GM23338 (cell line): ENCODE measurements at regions not wholly inside any gene's neighbourhood (a gene's known extent, or its start where the extent isn't known, plus 50 kb on each side); places are given as distances from the start of the nearest gene placed in this dataset.

Source experiments
- CTCF ChIP-seq, 2 experiments: fragments of 200-600 bp in 1 of 2; sonication (generic) in 1 of 2; conservative IDR thresholded peaks; 2 replicates each; pipeline versions ENCODE4 v1.5.1 to v1.6.1; 2016 to 2017; ENCODE audit warnings: antibody characterized with exemption in 2 of 2, low read depth in 2 of 2, mild to moderate bottlenecking in 2 of 2, moderate library complexity in 1 of 2
- EZH2 ChIP-seq: fragments of 200-600 bp; sonication (generic); IDR thresholded peaks from one replicate; pipeline ENCODE4 v1.8.0; 2017; ENCODE audit warnings: antibody characterized with exemption, mild to moderate bottlenecking, low read depth; ENCODE audit not compliant: unreplicated experiment
- EZH2phosphoT487 ChIP-seq: fragments of 200-600 bp; sonication (generic); IDR thresholded peaks from one replicate; pipeline ENCODE4 v1.8.1; 2018; ENCODE audit warnings: antibody characterized with exemption; ENCODE audit not compliant: unreplicated experiment

GRCh38 chr2:89845532-89845931 is 1154.1 kb downstream of the RPIA start:
- TF ChIP-seq CTCF (conservative IDR thresholded peaks at IDR 0.05; ENCODE audit: low read depth in 2 of 2) = no peak
- TF ChIP-seq EZH2phosphoT487 = no peak
- TF ChIP-seq EZH2 = no peak
